ENCODE measurements at regions not wholly inside any gene's neighbourhood (a gene's known extent, or its start where the extent isn't known, plus 50 kb on each side); places are given as distances from the start of the nearest gene placed in this dataset.
A peak's percentile ranks its signal among the peaks of the same experiment; 100 is the strongest.
"Not testable (repeated sequence)": the region's sequence is repeated elsewhere in the genome, so short reads cannot be mapped to it uniquely, and the experiment has no call there.

DNA sequence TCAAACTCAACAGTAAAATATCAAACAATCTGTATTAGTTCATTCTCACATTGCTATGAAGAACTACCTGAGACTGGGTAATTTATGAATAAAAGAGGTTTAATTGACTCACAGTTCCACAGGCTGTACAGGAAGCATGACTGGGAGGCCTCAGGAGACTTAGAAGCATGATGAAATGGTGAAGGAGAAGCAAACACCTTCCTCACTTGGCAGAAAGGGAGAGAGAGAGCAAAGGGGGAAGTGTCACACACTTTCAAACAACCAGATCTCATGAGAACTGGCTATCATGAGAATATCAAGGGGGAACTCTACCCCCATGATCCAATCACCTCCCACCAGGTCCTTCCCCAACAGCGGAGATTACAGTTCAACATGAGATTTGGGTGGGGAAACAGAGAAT is 198.5 kb upstream of the CRIM1 start:
- not testable (repeated sequence) for DNase-seq

DNA sequence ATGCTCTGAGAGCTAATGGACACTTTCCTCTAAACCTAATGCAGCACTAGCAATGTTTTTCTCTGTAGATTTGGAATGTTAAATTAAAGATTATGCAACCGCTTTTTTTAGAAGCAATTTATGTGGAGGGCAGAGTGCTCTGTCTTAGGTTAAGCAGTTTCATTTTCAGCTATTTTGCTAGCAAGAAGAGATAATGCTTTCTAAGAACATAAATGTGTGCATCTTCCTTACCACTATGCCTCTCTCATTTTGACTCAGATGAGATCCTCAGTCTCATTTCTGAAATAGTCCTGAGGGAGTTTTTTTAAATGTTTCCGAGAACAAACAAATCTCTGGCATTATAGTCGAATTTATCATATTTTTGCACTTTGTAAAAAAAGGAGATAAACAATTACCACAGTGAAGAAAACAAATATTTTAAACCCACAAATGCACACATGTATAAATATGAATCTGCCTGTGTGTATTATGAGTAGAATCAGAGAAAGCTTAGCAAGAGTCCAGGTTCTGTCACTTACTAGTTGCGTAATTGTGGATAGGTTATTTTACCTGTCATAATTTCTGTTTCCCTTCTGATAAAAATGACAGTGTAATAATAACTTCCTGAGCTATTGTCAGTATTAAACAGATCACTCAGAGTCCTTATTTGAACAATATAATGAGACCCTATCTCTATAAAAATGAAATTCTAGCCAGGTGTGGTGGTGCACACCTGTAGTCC is 207.7 kb upstream of the CRIM1 start:
- DNase-seq = no peak

DNA sequence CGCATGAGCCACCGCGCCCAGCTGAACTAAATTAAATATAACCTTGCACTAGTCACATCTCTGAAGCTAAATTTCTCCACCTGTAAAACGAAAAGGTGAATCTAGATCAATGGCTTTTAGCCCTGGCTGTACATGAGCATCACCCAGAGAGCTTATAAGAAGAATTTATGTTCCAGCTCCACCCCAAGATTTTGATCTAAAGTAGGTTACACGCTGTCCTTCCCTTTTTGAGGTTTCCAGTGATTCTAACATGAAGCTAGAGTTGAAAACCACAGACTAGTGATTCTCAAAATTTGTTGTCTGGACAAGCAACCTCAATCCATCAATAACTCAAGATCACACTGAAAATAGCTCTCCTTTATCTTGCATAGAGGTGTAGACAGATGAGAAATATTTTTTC is 208.8 kb upstream of the CRIM1 start:
- no peak for DNase-seq

DNA sequence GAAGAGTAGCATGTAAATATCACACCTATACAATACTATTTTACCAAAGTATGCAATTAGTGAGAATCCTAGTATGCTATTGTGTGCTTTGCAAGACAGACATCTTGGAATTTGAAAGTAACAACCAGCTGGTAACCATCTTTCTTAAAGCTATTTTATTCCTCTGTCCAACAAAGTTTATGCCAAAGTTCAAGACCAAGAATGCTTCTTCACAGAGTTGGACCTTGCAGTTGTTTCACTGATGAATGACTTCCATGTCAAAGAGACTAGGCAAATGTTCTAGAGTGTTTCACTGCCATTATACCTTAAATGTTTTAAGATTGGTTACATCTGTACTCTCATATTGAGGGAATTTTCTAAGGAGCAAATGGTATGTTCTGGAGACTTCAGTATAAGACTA is 215.2 kb upstream of the CRIM1 start:
- DNase-seq = no peak

DNA sequence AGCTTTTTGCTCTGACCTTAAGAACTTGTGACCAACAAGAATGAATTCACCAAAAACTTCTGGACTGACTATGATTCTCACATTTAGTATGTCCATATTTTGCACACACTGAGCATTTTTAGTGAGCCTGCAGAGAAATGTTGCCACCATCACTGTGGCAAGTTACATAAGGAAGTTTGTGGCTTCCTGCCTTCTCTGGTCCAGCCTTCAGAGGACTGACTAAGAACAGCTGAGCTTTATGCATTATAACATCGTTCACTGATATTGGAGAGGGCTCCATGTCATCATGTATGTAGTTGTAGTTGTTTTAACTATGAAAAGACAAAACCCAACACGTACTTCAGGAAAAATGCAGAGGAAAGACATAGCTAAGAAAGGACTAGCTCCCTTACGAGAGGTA is 218.0 kb upstream of the CRIM1 start:
- peak; percentile 8 for DNase-seq

DNA sequence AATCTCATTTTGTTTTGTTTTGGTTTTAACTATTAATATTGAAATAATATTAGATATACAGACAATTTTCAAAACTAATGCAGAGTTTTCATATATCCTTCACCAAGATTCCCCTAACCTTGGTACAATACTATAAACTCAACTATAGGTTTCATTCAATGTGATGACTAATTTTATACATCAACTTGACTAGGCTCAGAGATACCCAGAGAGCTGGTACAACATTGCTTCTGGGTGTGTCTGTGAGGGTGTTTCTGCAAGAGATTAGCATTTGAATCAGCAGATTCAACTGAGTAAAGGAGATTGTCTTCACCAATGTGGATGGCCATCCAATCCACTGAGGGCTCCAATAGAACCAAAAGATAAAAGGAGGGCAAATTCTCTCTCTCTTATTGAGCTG is 221.3 kb upstream of the CRIM1 start:
- DNase-seq = no peak

DNA sequence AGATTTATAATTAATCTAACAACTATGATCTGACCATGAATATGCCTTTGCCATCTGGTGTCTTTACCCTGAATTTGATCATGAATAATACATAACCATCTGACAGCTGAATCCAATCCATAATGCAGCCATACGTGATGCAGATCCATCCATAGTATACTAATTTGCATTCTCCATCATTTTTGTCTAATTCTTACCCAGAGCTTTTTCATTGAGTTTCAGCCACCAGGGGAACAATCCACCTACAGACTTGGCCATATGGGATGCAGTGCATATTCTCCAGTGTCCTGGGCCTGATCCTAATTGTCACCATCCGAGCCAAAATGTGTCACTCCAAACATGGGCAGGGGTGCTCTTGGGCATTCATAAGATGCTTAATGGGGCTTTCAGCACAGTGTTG is 227.2 kb upstream of the CRIM1 start:
- DNase-seq = no peak

DNA sequence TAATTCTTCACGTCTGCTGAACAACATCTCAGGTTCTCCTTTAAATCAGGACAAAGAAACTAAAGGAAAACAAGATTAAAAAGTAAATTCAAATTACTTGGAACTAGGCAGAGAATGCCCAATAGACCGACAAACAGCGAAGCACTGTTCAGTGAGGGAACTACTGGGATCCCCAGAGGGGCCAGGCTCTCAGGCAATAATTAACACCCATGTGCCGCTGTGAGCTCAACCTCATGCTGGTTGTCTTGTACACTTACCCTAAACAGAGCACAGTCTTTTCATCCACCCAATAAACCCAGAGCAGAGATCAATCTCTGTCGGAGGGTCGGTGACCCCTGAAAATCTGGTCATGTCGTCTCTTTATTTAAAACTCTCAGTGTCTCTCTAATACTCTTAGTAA is 229.9 kb upstream of the CRIM1 start:
- DNase-seq = no peak

DNA sequence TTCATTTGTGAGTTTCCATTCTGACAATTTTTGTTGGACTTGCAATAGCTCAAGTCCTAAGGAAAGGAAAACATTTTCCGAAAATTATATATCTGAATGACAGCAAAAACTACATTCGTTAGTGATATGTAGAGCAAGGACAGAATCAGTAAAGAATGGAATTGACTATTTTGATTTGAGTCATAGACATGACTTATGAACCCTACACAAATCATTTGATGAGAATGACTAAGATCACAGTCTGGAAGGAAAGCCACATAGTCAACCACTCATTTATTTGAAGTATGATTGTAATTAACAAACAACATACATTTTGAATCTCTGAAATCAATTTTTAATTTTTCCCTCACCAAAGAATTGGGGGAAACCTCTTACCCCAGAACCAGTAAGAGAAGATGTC is 231.6 kb upstream of the CRIM1 start:
- DNase-seq = no peak

DNA sequence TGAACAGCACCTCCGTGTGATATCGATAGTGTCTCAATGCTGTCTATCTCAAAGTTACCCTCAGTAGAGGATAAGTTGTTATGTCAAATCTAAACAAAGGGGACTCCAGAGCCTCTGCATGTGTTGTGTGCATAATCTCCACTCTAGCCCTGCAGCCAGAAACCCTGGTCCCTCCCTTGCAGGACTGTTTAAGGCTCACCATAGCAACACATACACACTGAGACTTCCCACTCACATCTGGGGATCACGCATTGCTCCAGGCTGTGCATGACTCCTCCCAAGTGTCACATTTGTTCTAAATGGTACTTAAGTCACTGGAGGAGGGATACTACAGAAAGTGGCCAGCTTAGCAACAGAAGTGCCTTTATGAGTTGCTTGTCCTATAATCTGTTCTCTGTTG is 258.6 kb upstream of the CRIM1 start:
- DNase-seq = no peak

DNA sequence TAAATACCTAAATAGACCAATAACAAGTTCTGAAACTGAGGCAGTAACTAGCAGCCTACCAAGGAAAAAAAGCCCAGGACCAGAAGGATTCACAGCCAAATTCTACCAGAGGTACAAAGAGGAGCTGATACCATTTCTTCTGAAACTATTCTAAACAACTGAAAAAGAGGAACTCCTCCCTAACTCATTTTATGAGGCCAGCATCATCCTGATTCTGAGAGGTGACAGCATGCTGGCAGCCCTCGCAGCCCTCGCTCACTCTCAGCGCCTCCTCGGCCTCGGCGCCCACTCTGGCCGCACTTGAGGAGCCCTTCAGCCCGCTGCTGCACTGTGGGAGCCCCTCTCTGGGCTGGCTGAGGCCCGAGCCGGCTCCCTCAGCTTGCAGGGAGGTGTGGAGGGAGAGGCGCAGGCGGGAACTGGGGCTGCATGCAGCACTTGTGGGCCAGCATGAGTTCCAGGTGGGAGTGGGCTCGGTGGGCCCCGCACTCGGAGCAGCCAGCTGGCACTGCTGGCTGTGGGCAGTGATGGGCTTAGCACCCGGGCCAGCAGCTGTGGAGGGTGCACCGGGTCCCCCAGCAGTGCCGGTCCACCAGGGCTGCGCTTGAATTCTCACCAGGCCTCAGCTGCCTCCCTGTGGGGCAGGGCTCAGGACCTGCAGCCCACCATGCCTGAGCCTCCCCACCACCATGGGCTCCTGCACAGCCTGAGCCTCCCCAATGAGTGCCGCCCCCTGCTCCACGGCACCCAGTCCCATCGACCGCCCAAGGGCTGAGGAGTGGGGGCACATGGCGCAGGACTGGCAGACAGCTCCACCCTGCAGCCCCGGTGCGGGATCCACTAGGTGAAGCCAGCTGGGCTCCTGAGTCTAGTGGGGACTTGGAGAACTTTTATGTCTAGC is 263.5 kb upstream of the CRIM1 start:
- not testable (repeated sequence) for DNase-seq

DNA sequence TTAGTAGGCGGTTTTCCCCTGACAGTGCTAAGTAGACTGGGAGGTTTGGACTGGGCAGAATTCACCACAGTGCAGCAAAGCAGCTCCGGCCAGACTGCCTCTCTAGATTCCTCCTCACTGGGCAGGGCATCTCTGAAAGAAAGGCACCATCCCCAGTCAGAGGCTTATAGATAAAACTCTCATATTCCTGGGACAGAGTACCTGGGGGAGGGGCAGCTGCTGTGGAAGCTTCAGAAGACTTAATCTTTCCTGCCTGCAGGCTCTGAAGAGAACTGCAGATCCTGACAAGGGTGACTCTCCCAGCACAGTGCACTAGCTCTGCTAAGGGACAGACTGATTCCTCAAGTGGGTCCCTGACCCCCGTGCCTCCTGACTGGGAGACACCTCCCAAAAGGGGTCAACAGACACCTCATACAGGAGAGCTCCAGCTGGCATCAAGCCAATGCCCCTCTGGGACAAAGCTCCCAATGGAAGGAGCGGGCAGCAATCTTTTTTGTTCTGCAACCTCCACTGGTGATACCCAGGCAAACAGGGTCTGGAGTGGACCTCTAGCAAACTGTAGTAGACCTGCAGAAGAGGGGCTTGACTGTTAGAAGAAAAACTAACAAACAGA is 266.8 kb upstream of the CRIM1 start:
- no peak for DNase-seq

DNA sequence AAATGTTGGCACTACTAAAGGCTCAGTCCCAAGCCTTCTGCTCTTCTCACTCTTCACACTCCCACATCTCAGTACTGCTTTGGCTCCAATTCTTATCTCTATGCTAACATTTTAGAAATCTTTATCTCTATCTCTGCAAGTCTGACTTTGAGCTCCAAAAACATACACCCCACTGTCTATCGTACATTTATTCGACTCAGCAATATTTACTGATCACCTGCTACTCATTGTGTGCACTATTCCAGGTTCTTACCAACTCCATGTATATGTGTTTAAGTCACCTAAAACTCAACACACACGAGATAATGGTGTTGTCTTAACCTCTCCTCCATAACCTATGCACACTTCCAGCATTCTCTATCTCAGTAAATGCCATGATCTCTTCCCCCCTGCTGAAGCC is 268.2 kb upstream of the CRIM1 start:
- no peak for DNase-seq

DNA sequence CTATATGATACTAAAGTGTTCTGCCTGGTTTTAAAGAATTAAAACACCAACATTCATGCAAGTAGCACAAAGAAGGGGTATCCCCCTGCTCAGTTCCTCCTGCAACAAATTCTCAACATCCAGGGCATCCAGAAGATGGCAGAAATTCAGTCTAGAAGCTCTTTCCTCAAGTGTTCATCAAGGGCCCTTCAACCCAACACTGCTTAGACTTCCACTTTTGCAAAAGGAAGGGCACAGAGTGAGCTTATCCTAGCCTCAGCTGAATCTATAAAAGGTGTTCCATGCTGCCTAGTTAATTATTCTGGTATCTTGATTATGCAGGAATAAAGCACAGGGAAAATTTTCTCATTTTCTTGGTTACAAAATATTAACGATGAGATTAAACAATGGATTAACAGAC is 275.8 kb upstream of the CRIM1 start:
- DNase-seq = no peak

DNA sequence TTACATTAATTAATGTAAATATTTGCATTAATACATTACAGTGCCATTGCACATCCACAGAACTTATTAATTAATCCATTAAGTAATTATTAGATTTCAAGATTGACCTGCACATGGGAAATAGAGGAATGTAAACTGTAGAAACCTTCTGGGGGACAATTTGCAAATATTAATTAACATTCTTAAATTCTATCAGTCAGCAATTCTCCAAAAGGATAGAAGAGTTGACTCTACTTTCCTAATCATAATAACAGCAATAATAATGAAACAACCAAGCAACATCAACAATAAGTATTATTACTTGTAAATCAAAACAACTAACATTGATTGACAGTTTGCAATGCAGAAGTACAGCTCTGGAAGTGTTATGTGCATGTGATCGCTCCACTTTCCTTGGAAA is 281.6 kb upstream of the CRIM1 start:
- DNase-seq = no peak

DNA sequence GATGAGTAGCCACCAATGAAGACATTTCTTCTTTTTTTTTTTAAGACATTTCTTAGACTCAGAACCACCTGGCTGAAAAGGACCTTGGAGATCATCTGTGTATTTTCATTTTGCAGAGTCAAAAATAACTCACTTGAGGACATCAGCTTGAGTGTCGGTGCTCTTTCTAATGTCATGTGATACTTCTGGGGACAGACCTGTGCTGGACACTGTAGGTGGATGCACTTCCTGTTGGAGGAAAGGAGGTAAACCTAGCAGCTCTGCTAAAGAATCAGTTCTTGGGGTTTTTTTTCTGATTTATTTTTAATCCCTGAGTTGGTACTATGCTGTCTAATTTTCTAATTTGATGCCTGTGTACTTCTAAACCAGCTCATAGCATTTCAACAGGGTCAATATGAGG is 283.9 kb upstream of the CRIM1 start:
- DNase-seq = no peak

DNA sequence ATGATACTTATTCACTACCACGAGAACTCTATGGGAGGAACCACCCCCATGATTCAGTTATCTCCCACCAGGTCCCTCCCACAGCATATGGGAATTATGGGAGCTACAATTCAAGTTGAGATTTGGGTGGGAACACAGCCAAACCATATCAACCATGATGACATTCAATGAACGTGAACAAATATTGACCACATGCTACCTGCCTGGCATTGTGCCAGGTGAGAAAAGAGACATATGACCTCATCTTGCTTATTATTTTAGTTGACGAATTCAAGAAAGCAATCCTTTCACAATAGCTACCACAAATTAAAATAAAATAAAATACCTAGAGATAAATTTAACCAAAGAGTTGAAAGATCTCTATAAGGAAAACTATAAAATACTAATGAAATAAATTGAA is 286.5 kb upstream of the CRIM1 start:
- no peak for DNase-seq

DNA sequence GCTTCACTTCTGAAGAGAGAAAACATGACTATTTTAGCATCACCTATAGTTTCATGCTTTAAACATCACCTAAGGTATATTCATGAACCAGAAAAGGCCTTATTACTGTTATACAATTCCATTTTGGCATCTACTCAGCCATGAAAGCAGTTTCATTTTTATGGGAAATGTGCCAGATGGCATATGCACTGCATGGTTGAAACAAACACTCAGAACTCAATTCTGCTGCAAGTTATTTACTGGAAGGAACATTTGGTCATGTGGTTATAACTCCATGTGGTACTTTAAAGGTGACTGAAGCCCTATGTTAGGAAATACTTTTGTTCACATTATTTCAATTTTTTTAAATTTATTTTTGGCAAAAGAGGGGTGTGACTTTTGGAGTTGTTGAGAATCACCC is 287.5 kb upstream of the CRIM1 start:
- DNase-seq = no peak

DNA sequence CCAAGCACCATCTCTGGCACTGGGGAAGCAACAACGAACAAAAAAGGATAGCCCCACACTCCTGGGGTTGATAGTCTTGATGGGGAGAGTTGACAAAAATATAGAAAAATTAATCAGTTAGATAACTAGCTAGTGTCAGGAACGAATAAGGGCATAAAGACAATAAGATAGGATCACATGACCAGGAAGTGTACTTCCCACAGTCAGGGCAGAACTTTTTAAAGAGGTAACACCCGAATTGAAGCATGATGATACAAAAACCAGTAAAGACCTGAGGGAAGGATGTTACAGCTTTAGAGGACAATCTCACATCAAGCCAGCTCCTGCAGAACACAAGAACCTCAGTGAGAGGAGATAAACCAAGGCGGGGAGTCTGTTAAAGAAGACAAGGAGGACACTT is 295.4 kb upstream of the CRIM1 start:
- no peak for DNase-seq

DNA sequence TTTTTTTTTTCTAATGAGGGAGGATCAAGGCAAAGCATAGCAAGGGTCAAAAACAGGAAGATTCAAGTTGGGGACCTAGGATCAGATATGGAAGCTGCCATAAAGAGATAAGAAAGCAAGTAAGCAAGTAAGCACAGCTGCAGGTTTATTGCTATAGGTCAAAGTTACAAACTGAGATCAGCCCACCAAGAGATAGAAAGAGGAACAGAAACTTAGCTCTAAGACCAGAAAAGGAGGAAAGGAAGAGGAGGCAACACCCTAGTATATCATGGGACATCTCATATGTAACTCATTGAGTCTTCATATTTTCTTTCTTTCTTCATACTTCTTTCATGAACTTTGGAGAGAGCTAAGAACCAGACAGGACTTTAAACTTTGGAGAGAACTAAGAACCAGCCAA is 295.9 kb upstream of the CRIM1 start:
- DNase-seq = no peak

DNA sequence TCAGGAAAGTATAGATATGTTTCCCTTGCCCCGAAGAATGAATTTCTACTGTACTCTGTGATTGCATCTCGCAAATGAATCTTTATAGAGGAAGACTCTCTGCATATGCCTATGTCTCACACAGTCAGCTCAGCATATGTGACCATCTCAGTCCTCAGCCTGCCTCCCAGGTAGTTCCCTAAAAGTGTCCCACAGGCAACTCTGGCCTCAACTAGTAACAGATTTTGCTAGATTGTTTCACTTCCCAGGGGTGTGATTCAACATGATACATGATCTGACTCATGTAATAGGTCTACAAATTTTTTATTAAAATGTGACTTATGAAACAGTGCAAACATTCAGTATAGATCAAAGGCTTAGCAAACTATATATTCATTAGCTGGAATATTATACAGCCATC is 296.6 kb upstream of the CRIM1 start:
- DNase-seq = no peak

DNA sequence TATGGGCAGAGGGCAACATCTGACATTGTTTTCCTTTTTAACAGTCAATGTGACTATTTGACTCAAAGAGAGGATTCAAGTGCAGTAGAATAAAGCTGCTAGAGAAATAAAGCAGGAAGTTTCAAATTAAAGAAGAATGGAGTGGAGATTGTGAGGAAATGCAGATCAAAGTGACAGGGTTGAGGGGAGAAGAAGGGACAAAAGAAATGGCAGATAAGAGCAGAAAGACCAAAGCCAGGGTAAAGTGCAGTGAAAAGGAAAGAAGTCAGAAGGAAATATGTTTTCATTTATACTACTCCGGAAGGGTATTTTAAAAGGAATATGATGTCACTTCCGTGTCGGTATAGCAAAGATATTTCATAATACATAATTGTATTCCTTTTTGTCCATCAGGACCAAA is 297.5 kb upstream of the CRIM1 start:
- no peak for DNase-seq

DNA sequence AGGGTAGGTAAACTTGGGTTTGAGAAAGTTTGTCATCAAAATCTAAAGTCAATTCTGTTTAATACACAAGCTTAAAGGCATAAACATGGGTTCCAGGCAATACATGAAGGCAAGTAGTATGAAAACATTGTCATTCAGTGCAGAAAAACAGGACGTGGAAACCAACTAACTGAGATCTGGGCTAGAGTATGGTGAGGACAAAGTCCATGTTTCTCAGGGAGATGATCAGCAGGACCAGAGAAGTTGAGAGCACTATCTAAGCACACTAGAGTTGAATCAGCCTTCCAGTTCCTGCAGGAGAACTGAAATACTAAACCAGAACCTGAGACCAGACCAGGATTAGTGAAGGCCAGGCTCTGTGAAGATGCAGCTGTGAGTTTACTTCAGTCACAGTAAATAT is 302.8 kb upstream of the CRIM1 start:
- DNase-seq = no peak

DNA sequence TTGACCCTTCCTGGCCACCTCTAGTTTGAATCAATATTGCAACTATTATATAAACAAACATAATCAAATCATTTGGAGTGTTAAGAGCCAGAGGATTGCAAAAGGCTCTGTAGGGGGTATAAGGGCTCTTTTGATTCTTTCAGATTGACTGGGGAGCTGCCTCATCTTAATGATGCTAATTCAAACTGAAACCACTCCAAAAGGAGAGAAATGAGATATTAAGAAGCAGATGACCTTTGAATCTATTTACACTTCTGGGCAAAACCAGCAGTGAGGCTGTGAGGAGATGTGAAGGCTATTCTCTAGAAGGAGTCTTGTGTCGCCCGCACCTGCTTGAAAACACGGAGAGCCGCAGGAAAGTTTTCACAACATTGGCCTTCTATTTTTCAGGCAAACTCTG is 311.2 kb upstream of the CRIM1 start:
- DNase-seq = no peak
